Common myeloid progenitor, CD34-positive (primary cell): ENCODE measurements at regions not wholly inside any gene's neighbourhood (a gene's known extent, or its start where the extent isn't known, plus 50 kb on each side); places are given as distances from the start of the nearest gene placed in this dataset.

ENCODE experiments used
- CTCF ChIA-PET: fragments of 350-600 bp; sonication (Branson Sonifier 250); formaldehyde crosslinking; loops from one replicate; lab custom pipeline; 2021; ENCODE audit warnings: antibody characterized with exemption; lab: Charles Lee
- POLR2A ChIA-PET: fragments of 350-600 bp; sonication (Branson Sonifier 250); formaldehyde crosslinking; loops from one replicate; lab custom pipeline; 2021; ENCODE audit warnings: antibody characterized with exemption; lab: Charles Lee
- DNase-seq, 3 donors: peaks; one replicate each; pipeline versions ENCODE4 v3.0.0 to v3.0.0-alpha.2; 2013
- H3K27ac ChIP-seq, 2 experiments: 1 replicate in 1 of 2; 2 replicates in 1 of 2; pipeline ENCODE4 v1.7.0; 2013; ENCODE audit warnings: inconsistent platforms in 2 of 2, low read length in 2 of 2, mild to moderate bottlenecking in 2 of 2, low read depth in 1 of 2, moderate library complexity in 1 of 2; ENCODE audit not compliant: severe bottlenecking in 2 of 2, insufficient read depth in 1 of 2, poor library complexity in 1 of 2
- H3K27me3 ChIP-seq, 5 experiments: replicated peaks in 2 of 5; 1 replicate in 3 of 5; 2 replicates in 2 of 5; pipeline versions ENCODE4 v1.6.1 to v1.7.0; 2013; ENCODE audit warnings: low read length in 4 of 5, mild to moderate bottlenecking in 2 of 5, moderate library complexity in 2 of 5, inconsistent platforms in 1 of 5; ENCODE audit not compliant: insufficient read depth in 5 of 5, control insufficient read depth in 4 of 5
- H3K36me3 ChIP-seq, 4 experiments: 1 replicate in 2 of 4; 2 replicates in 2 of 4; pipeline versions ENCODE4 v1.6.1 to v1.7.0; 2013; ENCODE audit warnings: low read length in 3 of 4, control low read depth in 1 of 4, mild to moderate bottlenecking in 1 of 4; ENCODE audit not compliant: control insufficient read depth in 4 of 4, insufficient read depth in 4 of 4
- H3K4me1 ChIP-seq, 4 experiments: 1 replicate in 3 of 4; 2 replicates in 1 of 4; pipeline versions ENCODE4 v1.6.1 to v1.7.1; 2013; ENCODE audit warnings: low read length in 3 of 4, mild to moderate bottlenecking in 3 of 4, control low read depth in 1 of 4, inconsistent platforms in 1 of 4, moderate library complexity in 1 of 4; ENCODE audit not compliant: control insufficient read depth in 4 of 4, insufficient read depth in 4 of 4; ENCODE audit errors: control extremely low read depth in 1 of 4
- H3K4me3 ChIP-seq, 7 experiments: 1 replicate in 4 of 7; 2 replicates in 3 of 7; pipeline versions ENCODE4 v1.5.1 to v1.7.0; 2013; ENCODE audit warnings: mild to moderate bottlenecking in 7 of 7, low read length in 6 of 7, moderate library complexity in 6 of 7, inconsistent platforms in 2 of 7, low read depth in 2 of 7, control low read depth in 1 of 7; ENCODE audit not compliant: insufficient read depth in 4 of 7, control insufficient read depth in 1 of 7; ENCODE audit errors: extremely low read depth in 1 of 7
- H3K9me3 ChIP-seq, 5 experiments: 1 replicate in 4 of 5; 2 replicates in 1 of 5; pipeline versions ENCODE4 v1.6.1 to v1.7.1; 2013; ENCODE audit warnings: low read length in 4 of 5, mild to moderate bottlenecking in 2 of 5, inconsistent platforms in 1 of 5, low read depth in 1 of 5, moderate library complexity in 1 of 5; ENCODE audit not compliant: control insufficient read depth in 4 of 5, insufficient read depth in 2 of 5; ENCODE audit errors: control extremely low read depth in 1 of 5
- WGBS: methylation state at CpG from one replicate; pipeline ENCODE4 v1.1.5; 2013; ENCODE audit not compliant: insufficient coverage; 5-methylcytosine and 5-hydroxymethylcytosine counted together

- ChIA-PET POLR2A (no interaction called here), CTCF (no interaction called here)
- 100% methylated on average over 3 of the region's 3 CpGs for WGBS
- Histone ChIP-seq H3K27me3 (no peaks in the 10 kb centered on the region), H3K9me3 (peaks cover 0 to 4% (median 0%) of the 10 kb centered on the region in 5 experiments), H3K4me3 (no peak overlapping the region), H3K27ac (no peak overlapping the region), H3K36me3 (no peaks in the 10 kb centered on the region), H3K4me1 (no peaks in the 10 kb centered on the region)
- no peak for DNase-seq
These were observed 364.3 kb upstream of the BCHE start for GRCh38 chr3:166201476-166201875.

GRCh38 chr3:166199491-166199890, 362.3 kb upstream of the BCHE start:
- Histone ChIP-seq H3K36me3 (no peaks in the 10 kb centered on the region), H3K4me3 (no peak overlapping the region), H3K27ac (no peak overlapping the region), H3K4me1 (no peaks in the 10 kb centered on the region), H3K9me3 (peaks cover 0 to 4% (median 0%) of the 10 kb centered on the region in 5 experiments), H3K27me3 (no peaks in the 10 kb centered on the region)
- DNase-seq: no peak
- POLR2A ChIA-PET: no interaction called here
- CTCF ChIA-PET: no interaction called here

GRCh38 chr3:166195808-166196207, 358.6 kb upstream of the BCHE start:
- Histone ChIP-seq H3K36me3 (no peaks in the 10 kb centered on the region), H3K27me3 (no peaks in the 10 kb centered on the region), H3K4me3 (no peak overlapping the region), H3K27ac (no peak overlapping the region), H3K4me1 (no peaks in the 10 kb centered on the region), H3K9me3 (peaks cover 0 to 4% (median 0%) of the 10 kb centered on the region in 5 experiments)
- WGBS: 100% methylated on average over 2 of the region's 2 CpGs
- no peak for DNase-seq
- POLR2A ChIA-PET: no interaction called here
- CTCF ChIA-PET: no interaction called here

GRCh38 chr3:166191411-166191810, 354.2 kb upstream of the BCHE start:
- no peak overlapping the region for H3K27ac ChIP-seq
- no peaks in the 10 kb centered on the region for H3K27me3 ChIP-seq
- WGBS: no CpG with 5 or more reads among the region's 2 CpGs
- H3K9me3 ChIP-seq: no peaks in the 10 kb centered on the region
- H3K4me3 ChIP-seq: no peak overlapping the region
- no peaks in the 10 kb centered on the region for H3K4me1 ChIP-seq
- DNase-seq: no peak
- H3K36me3 ChIP-seq: no peaks in the 10 kb centered on the region
- POLR2A ChIA-PET: no interaction called here
- CTCF ChIA-PET: interaction anchor here (1.1 kb wide), 1 partner anchor 8 kb away, joined by 3 read pairs; no protein-coding TSS in a partner anchor

- no CpG with 5 or more reads among the region's 1 CpG for WGBS
- no peaks in the 10 kb centered on the region for H3K4me1 ChIP-seq
- POLR2A ChIA-PET: no interaction called here
- no peaks in the 10 kb centered on the region for H3K27me3 ChIP-seq
- no peaks in the 10 kb centered on the region for H3K9me3 ChIP-seq
- H3K36me3 ChIP-seq: no peaks in the 10 kb centered on the region
- no peak overlapping the region for H3K27ac ChIP-seq
- CTCF ChIA-PET: no interaction called here
- no peak for DNase-seq
- H3K4me3 ChIP-seq: no peak overlapping the region
These were observed 353.1 kb upstream of the BCHE start for GRCh38 chr3:166190360-166190759.

GRCh38 chr3:166187237-166187636, 350.0 kb upstream of the BCHE start:
- no peak for DNase-seq
- H3K27ac ChIP-seq: no peak overlapping the region
- no peaks in the 10 kb centered on the region for H3K9me3 ChIP-seq
- H3K36me3 ChIP-seq: no peaks in the 10 kb centered on the region
- no peak overlapping the region for H3K4me3 ChIP-seq
- CTCF ChIA-PET: no interaction called here
- H3K4me1 ChIP-seq: no peaks in the 10 kb centered on the region
- WGBS: 86% methylated on average over 1 of the region's 1 CpG
- POLR2A ChIA-PET: no interaction called here
- H3K27me3 ChIP-seq: no peaks in the 10 kb centered on the region

GRCh38 chr3:166186003-166186402, 348.8 kb upstream of the BCHE start:
- CTCF ChIA-PET: no interaction called here
- Histone ChIP-seq H3K36me3 (no peaks in the 10 kb centered on the region), H3K27ac (no peak overlapping the region), H3K4me3 (no peak overlapping the region), H3K4me1 (no peaks in the 10 kb centered on the region), H3K9me3 (no peaks in the 10 kb centered on the region), H3K27me3 (no peaks in the 10 kb centered on the region)
- POLR2A ChIA-PET: no interaction called here
- DNase-seq: no peak
